ENCODE measurements at regions not wholly inside any gene's neighbourhood (a gene's known extent, or its start where the extent isn't known, plus 50 kb on each side); places are given as distances from the start of the nearest gene placed in this dataset.

- no peak for DNase-seq (ENCODE audit: low spot score)
Observed at GRCh38 chr3:89042236-89042835, 65.1 kb upstream of the EPHA3 start.

- DNase-seq (ENCODE audit: low spot score), result no peak
Observed at GRCh38 chr3:89043406-89043932, 64.0 kb upstream of the EPHA3 start.

- DNase-seq (ENCODE audit: low spot score), result no peak
Observed at GRCh38 chr3:89046661-89047060, 60.8 kb upstream of the EPHA3 start.

GRCh38 chr3:89049119-89049518, 58.3 kb upstream of the EPHA3 start:
- no peak for DNase-seq (ENCODE audit: low spot score)

GRCh38 chr3:89052386-89052785, 55.0 kb upstream of the EPHA3 start:
- no peak for DNase-seq (ENCODE audit: low spot score)

GRCh38 chr3:89057398-89057797, 50.0 kb upstream of the EPHA3 start:
- DNase-seq (ENCODE audit: low spot score), result no peak

Measured in CD4-positive, alpha-beta T cell treated with Interleukin-6 at 100 ng/mL for 8 hours (primary cell).